SKM-1 treated with dmso at 0.1 percent for 144 hours (cell line): ENCODE measurements at regions not wholly inside any gene's neighbourhood (a gene's known extent, or its start where the extent isn't known, plus 50 kb on each side); places are given as distances from the start of the nearest gene placed in this dataset.

ENCODE experiments used
- DNase-seq: peaks from one replicate; lab custom pipeline; 2025; ENCODE audit not compliant: unreplicated experiment; lab: John Stamatoyannopoulos, UW

DNA sequence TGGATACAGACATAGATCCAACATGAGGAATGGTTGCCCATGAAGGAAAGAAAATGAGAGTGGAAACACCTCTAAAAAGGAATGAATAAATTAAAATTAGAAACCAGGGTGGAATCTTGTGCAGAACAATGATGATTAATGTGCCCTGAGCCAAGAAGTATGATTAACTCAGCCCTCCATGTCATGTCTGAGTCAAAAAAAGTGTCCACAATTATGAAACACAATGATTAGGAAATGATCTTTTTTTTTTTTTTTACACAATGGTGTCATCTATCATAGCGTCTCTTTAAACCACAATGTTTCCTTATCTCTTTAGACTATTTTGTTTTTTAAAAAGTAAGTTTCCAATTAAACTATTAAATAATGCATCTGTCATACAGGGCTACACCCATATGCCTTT lies 78.9 kb upstream of the RAB4A start:
- peak; percentile 67 for DNase-seq

GRCh38 chr1:229192853-229193252 lies 78.1 kb upstream of the RAB4A start:
- no peak for DNase-seq

DNA sequence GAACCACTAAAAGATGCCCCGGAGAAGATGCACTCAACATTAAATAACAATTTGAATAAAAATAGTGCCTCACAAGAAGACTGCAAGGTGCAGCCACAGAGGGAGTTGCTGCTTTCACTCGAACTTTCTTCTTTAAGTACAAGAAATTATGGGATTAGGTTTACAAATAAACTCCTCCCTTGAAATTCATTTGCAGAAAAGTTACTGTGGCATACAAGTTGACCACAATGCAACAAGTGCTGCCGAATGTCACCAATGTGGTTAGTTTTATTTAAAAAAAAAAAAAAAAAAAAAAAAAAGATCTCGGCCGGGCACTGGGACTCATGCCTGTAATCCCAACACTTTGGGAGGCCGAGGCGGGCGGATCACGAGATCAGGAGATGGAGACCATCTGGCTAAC lies 76.8 kb upstream of the RAB4A start:
- DNase-seq: no peak

GRCh38 chr1:229195246-229195645 lies 75.7 kb upstream of the RAB4A start:
- no peak for DNase-seq

DNA sequence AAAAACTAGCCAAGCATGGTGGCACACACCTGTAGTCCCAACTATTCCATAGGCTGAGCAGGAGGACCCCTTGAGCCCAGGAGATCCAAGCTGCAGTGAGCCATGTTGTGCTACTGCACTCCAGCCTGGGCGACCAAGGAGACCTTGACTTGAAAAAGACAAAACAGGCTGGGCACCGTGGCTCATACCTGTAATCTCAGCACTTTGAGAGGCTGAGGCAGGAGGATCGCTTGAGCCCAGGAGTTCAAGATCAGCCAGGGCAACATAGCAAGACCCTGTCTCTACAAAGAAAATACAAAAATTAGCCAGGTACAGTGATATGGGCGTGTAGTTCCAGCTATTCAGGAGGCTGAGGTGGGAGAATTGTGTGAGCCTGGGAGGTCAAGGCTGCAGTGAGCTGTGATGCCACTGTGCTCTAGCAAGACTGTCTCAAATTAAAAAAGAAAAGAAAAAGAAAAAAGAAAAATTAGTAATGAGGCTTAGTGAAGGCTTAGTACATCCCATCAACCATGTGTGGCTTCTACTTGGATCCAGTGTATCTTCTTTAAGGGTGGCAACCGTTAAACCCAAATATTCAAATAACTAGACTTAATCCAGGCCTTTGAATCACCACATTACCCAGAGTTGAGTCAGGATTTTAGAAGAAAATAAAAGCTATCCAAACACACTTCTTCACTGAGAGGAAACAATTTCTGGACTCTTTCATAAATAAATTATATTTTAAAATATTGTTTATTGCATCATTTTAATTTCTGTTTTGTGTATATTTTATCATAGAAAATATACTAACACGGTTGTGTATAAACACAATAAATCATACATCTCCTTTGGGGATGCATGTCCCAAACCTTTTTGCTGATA lies 74.3 kb upstream of the RAB4A start:
- no peak for DNase-seq

- no peak for DNase-seq
Measured at GRCh38 chr1:229197265-229197585, 73.7 kb upstream of the RAB4A start.

DNA sequence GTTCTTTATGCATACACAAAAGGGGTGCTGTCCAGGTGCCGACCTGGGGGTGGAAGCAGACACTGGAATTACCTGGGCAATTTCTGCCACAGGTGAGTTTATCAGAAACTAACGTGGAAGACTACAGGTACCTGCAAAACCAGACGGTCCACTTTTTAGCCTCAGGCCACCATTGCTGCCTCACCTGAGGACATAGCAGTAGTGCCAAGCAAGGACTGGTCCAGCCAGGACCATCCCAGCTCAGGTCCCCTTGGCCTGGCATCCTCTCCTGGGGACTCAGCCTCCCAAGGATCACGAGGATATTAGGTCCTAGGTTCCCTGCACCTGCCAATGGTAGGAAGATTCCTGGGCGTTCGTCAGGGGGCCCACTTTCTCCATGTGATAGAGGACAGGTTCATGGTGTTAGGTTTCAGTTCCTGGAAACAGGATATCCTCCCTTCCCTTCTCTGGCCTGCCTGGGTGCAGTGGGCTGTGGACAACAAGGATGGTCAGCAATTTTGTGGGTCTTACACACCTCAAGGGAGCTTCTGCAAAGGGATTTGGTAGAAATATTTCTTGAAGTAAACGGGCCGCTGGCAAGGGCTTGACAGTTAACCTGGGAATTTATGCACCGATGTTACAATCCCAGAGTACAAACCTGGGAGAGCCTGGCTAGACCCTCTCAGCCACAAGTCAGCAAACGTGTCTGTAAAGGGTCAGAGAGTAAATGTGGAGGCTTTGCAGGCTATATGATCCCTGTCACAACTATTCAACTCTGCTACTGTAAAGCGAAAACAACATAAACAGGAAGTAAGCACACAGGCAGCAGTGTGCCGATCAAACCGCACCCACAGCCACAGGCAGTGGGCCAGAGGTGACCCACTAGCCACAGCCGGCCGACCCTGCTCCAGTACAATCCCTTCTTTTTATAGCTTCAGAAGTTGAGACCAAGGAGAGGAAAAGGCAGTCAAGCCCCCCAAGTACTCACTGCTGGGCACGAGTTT lies 71.4 kb upstream of the RAB4A start:
- DNase-seq: peak; percentile 37

- no peak for DNase-seq
Measured at GRCh38 chr1:229203030-229203751, 67.7 kb upstream of the RAB4A start.

- no peak for DNase-seq
Measured at GRCh38 chr1:229203991-229204632, 66.8 kb upstream of the RAB4A start.

DNA sequence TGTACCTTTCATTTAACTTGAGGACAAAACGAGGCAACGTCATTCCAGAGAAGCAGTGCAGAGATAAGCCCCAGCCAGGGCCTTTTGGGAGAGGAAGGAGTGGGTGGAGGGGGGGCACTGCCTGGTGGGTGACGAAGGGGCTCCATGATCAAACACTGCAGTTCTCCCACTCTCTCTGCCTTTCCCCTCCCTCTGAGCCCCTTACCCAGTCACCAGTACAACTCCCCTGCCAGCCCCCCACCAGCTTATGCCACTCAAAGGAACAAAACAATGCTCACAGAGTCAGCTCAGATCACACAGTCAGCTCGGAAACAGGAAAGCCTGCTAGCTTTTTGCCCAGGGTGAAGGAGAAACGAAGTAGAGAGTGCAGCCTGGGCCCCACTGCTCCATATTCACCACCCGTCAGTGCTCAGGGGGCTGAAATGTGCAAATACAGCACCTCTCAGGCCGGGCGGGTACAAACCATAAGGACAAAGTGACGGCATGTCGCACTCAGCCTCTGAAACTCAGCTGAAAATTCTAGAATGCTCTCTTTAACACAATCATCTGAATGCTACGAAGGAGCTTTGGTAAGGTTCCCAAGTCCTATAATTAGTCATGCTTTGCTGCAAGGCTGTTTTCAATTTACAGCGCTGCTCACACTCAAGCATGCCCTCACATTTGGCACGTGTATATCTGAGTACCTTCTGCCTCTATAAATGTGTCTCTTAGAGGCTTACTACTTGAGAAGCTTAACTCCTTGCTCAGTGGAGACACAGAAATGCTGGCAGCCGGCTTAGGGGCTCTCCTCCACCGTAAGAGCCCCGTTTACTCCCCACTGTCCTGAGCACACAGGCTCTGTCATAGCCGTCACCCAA lies 65.8 kb upstream of the RAB4A start:
- no peak for DNase-seq

DNA sequence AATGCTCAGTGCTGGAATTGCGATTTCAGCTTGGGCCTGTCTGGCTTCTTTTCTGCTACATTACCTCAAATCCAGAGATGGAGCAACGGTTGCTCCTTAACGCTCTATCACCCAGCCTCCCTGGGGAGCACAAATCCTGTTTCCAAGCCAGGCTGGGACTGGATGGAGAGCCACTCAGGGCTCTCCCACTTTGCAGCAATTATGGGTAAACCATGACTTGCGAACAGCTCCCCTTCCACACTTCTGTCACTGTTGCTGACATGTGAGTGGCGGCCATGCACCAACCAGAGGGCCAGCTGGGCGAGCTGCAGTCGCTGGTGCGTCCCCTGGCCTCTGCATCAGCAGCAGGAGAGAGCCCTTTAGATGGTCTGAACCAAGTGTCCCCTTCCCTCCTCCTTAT lies 65.1 kb upstream of the RAB4A start:
- no peak for DNase-seq

GRCh38 chr1:229207916-229208315 lies 63.0 kb upstream of the RAB4A start:
- no peak for DNase-seq

DNA sequence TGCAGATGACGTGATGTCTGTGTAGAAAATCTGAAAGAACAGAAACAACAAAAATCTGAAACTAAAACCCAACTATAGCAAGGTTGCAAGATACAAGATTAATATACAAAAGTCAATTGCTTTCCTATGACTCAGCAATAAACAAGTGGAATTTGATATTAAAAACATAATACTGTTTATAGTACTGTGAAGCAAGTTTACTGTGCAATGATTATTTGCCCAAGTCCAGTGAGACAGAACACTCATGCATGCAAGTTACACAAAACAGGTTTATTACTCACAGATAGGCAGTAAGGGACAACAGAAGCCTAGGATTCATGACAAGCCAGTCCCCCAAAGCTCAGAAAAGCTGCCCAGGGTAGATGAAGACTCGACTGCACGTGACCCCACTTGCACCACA lies 62.4 kb upstream of the RAB4A start:
- DNase-seq: no peak

GRCh38 chr1:229209386-229209785 lies 61.5 kb upstream of the RAB4A start:
- DNase-seq: no peak

- no peak for DNase-seq
Measured at GRCh38 chr1:229209816-229210215, 61.1 kb upstream of the RAB4A start.

DNA sequence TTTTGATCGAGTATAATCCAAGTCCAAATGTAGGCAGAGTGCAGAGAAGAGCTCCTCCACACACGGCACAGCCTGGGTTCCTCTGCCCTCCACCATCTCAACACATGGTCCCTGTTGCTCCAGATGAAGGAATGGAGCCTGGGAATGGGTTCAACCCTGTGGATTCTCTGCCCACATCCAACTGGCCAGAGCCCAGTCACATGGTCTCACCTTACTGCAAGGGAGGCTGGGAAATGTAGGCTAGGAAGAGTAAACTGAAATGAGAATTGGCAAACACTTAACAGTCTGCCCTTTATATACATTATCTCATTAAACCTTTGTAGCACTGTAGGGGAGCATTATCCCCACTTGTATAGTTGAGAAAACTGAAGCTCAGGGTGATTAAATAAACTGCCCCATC lies 60.1 kb upstream of the RAB4A start:
- DNase-seq: no peak

DNA sequence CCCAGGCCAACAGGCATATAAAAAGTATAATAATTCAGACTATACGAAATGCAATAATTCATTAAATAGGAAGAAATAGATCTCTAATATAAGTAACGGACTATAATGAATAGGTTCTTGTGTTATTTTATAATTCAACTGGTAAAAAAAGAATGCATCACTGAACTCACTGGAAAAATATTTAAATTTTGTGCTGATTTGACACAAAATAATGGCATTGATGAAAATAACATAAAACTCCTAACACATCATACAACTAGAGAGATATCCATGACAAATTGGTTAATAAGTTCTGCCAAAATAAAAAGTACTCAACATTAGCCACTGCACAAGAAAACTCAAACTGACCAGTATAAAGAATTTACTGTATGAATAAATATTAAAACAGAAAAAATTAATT lies 57.1 kb upstream of the RAB4A start:
- no peak for DNase-seq

GRCh38 chr1:229217716-229218115 lies 53.2 kb upstream of the RAB4A start:
- DNase-seq: no peak

DNA sequence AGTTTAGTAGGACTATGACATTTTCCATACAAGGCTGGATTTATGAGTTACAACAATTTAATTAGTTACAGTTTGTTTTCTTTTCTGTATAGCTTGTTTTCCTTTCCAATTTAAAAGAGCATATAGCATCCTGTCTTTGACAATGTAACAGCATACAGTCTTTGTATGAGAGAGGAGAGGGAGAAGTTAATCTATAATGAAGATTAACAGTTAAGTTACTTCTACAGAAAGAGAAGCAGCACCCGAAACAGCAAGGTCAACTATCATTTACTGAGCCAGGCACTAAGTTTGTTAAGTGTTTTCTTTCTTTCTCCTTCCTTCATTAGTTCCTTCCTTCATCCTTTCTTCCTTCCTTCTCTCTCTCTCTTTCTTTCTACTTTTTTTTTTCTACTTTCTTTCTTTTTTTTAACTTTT lies 52.3 kb upstream of the RAB4A start:
- no peak for DNase-seq
